ENCODE measurements at regions not wholly inside any gene's neighbourhood (a gene's known extent, or its start where the extent isn't known, plus 50 kb on each side); places are given as distances from the start of the nearest gene placed in this dataset.

- TF ChIP-seq, protein P1, sequence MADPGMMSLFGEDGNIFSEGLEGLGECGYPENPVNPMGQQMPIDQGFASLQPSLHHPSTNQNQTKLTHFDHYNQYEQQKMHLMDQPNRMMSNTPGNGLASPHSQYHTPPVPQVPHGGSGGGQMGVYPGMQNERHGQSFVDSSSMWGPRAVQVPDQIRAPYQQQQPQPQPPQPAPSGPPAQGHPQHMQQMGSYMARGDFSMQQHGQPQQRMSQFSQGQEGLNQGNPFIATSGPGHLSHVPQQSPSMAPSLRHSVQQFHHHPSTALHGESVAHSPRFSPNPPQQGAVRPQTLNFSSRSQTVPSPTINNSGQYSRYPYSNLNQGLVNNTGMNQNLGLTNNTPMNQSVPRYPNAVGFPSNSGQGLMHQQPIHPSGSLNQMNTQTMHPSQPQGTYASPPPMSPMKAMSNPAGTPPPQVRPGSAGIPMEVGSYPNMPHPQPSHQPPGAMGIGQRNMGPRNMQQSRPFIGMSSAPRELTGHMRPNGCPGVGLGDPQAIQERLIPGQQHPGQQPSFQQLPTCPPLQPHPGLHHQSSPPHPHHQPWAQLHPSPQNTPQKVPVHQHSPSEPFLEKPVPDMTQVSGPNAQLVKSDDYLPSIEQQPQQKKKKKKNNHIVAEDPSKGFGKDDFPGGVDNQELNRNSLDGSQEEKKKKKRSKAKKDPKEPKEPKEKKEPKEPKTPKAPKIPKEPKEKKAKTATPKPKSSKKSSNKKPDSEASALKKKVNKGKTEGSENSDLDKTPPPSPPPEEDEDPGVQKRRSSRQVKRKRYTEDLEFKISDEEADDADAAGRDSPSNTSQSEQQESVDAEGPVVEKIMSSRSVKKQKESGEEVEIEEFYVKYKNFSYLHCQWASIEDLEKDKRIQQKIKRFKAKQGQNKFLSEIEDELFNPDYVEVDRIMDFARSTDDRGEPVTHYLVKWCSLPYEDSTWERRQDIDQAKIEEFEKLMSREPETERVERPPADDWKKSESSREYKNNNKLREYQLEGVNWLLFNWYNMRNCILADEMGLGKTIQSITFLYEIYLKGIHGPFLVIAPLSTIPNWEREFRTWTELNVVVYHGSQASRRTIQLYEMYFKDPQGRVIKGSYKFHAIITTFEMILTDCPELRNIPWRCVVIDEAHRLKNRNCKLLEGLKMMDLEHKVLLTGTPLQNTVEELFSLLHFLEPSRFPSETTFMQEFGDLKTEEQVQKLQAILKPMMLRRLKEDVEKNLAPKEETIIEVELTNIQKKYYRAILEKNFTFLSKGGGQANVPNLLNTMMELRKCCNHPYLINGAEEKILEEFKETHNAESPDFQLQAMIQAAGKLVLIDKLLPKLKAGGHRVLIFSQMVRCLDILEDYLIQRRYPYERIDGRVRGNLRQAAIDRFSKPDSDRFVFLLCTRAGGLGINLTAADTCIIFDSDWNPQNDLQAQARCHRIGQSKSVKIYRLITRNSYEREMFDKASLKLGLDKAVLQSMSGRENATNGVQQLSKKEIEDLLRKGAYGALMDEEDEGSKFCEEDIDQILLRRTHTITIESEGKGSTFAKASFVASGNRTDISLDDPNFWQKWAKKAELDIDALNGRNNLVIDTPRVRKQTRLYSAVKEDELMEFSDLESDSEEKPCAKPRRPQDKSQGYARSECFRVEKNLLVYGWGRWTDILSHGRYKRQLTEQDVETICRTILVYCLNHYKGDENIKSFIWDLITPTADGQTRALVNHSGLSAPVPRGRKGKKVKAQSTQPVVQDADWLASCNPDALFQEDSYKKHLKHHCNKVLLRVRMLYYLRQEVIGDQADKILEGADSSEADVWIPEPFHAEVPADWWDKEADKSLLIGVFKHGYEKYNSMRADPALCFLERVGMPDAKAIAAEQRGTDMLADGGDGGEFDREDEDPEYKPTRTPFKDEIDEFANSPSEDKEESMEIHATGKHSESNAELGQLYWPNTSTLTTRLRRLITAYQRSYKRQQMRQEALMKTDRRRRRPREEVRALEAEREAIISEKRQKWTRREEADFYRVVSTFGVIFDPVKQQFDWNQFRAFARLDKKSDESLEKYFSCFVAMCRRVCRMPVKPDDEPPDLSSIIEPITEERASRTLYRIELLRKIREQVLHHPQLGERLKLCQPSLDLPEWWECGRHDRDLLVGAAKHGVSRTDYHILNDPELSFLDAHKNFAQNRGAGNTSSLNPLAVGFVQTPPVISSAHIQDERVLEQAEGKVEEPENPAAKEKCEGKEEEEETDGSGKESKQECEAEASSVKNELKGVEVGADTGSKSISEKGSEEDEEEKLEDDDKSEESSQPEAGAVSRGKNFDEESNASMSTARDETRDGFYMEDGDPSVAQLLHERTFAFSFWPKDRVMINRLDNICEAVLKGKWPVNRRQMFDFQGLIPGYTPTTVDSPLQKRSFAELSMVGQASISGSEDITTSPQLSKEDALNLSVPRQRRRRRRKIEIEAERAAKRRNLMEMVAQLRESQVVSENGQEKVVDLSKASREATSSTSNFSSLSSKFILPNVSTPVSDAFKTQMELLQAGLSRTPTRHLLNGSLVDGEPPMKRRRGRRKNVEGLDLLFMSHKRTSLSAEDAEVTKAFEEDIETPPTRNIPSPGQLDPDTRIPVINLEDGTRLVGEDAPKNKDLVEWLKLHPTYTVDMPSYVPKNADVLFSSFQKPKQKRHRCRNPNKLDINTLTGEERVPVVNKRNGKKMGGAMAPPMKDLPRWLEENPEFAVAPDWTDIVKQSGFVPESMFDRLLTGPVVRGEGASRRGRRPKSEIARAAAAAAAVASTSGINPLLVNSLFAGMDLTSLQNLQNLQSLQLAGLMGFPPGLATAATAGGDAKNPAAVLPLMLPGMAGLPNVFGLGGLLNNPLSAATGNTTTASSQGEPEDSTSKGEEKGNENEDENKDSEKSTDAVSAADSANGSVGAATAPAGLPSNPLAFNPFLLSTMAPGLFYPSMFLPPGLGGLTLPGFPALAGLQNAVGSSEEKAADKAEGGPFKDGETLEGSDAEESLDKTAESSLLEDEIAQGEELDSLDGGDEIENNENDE (IDR thresholded peaks at IDR 0.05; ENCODE audit: insufficient replicate concordance, low read length), result no peak
- no peak for TF ChIP-seq EZH2 (IDR thresholded peaks at IDR 0.05; ENCODE audit: low read depth, low read length, severe bottlenecking)
- TF ChIP-seq, protein P2, sequence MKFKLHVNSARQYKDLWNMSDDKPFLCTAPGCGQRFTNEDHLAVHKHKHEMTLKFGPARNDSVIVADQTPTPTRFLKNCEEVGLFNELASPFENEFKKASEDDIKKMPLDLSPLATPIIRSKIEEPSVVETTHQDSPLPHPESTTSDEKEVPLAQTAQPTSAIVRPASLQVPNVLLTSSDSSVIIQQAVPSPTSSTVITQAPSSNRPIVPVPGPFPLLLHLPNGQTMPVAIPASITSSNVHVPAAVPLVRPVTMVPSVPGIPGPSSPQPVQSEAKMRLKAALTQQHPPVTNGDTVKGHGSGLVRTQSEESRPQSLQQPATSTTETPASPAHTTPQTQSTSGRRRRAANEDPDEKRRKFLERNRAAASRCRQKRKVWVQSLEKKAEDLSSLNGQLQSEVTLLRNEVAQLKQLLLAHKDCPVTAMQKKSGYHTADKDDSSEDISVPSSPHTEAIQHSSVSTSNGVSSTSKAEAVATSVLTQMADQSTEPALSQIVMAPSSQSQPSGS (IDR thresholded peaks at IDR 0.05; ENCODE audit: low read length), result no peak
- no peak for TF ChIP-seq JUND (IDR thresholded peaks at IDR 0.05; ENCODE audit: low read length)
- TF ChIP-seq POLR2AphosphoS5 (IDR thresholded peaks at IDR 0.05; ENCODE audit: low read depth, low read length), result no peak
- TF ChIP-seq BACH1 (IDR thresholded peaks at IDR 0.05; ENCODE audit: low read length), result no peak
- TF ChIP-seq, protein P3, sequence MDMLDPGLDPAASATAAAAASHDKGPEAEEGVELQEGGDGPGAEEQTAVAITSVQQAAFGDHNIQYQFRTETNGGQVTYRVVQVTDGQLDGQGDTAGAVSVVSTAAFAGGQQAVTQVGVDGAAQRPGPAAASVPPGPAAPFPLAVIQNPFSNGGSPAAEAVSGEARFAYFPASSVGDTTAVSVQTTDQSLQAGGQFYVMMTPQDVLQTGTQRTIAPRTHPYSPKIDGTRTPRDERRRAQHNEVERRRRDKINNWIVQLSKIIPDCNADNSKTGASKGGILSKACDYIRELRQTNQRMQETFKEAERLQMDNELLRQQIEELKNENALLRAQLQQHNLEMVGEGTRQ (IDR thresholded peaks at IDR 0.05; ENCODE audit: low read length), result no peak
- TF ChIP-seq EGR1 (IDR thresholded peaks at IDR 0.05; ENCODE audit: borderline replicate concordance, low read depth, low read length), result no peak
- TF ChIP-seq SIX5 (IDR thresholded peaks at IDR 0.05; ENCODE audit: low read depth, low read length), result no peak
- TF ChIP-seq CHD2 (IDR thresholded peaks at IDR 0.05; ENCODE audit: low read length), result no peak
Measured at GRCh38 chr5:11973469-11973868, 69.2 kb upstream of the CTNND2 start (continued).

Data from H1 (cell line).